H54 (cell line): ENCODE measurements at regions not wholly inside any gene's neighbourhood (a gene's known extent, or its start where the extent isn't known, plus 50 kb on each side); places are given as distances from the start of the nearest gene placed in this dataset.
"Not testable (repeated sequence)": the region's sequence is repeated elsewhere in the genome, so short reads cannot be mapped to it uniquely, and the experiment has no call there.

Experiments
- DNase-seq: peaks from one replicate; pipeline ENCODE4 v3.0.0; 2011; ENCODE audit warnings: low spot score, mixed read lengths; ENCODE audit not compliant: insufficient read length
- FAIRE-seq: peaks from 3 replicates; lab custom pipeline; 2011; peaks lifted over from hg19 to GRCh38; lab: Jason Lieb, UNC
- POLR2A ChIP-seq: IDR thresholded peaks from 2 replicates; pipeline ENCODE4 v1.6.1; 2011; ENCODE audit warnings: low read depth, mild to moderate bottlenecking, low read length

DNA sequence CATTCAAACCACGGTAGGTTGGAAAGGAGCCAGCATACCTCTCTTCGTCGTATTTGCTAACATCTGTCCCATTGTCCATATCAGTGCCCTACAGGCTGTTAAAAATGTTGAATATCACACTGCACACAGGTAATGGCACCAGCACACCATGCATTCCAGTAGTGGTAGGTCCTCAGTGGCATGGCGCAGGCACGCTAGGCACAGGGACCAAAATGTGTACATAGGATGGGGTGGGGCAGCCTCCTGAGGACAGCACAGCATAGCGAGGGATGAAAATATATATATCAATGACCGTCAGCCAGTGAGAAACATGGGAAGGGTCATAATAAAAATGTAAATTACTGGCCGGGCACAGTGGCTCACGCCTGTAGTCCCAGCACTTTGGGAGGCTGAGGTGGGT, 99.9 kb upstream of the CTBP2 start:
- TF ChIP-seq POLR2A: no peak
- DNase-seq (no peak), FAIRE-seq (no peak)

DNA sequence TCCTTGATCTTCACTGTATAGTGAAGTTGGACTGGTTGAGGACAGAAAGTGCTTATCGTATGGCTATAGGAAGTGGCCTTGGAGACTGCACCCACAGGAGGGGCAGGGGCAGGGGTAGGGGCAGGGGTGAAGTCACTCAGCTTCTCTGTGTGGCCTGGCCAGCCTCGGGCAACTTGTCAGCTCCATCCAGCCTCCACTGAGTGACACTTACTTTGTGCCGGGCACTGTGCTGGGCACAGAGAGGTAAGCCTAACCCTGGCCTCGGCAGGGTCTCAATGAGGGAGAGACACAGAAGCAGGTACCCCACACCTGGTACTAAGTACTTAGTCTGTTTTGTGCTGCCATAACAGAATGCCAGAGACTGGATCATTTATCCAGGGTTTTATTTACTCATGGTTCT, 99.3 kb upstream of the CTBP2 start:
- DNase-seq (no peak), FAIRE-seq (no peak)
- no peak for TF ChIP-seq POLR2A

DNA sequence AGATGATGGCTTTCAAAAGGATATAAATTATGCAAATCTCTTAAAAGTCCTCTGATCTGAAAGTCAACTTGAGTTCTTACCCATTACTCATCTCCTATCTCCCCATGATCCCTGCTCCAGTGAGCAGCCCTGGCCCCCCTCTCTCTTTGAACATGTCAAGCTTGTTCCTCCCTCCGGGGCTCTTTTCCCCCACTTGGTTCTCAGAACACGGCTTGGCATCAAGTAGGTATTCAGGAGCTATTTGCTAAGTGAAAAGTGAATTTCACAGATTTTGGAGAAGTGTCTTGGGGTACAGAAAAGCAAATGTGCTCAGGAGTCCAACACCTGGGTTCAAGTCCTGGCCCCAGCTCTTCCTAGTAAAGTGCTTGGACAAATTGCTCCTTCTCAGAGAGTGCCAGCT, 98.3 kb upstream of the CTBP2 start:
- FAIRE-seq (no peak), DNase-seq (no peak)
- no peak for TF ChIP-seq POLR2A

DNA sequence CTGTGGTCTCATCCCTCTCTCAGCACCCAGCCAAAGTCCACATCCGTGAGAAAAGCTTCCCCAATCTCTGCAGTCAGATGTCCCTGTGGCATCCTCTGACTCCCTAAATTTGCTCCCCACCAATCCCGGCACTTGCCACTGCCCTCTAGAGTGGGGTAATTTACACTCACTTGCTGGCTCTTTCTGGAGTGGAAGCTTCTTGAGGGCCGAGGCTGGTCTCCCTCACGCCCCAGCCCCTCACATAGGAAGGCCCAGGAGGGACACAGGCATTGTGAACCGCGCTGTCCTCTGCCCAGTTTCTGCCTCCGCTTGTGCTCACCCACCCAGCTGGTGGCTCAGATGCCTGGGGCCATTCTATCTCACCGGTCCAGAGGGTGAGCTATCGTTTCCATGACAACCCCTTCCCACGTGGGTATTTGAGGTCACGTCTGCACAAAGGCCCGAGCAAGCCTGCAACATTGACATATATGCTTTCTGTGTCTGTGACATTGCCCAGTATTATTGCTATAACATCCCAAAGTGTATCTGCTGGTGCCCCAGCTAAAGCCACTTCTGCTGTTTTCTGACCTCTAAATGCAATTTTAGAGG, 97.3 kb upstream of the CTBP2 start:
- DNase-seq (no peak), FAIRE-seq (no peak)
- no peak for TF ChIP-seq POLR2A

DNA sequence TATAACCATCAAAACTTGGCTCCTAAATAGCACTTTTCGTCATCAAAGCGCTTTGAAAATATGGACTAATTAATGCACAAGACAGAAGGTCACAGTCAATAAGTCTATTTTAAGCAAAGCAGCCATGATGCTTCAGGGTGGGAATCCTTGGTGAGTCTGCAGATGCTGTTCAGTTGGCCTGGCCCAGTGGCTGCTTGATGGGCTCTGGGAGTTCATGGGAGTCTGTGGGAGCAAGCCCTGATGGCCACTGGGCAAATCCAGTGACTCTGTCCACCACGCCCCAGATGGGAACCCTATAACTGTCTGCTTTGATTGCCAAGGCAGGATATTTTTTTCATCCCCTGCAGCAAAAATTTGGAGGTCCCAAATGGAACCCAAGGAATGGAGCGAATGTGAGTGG, 95.7 kb upstream of the CTBP2 start:
- TF ChIP-seq POLR2A: no peak
- no peak for FAIRE-seq
- DNase-seq: no peak

DNA sequence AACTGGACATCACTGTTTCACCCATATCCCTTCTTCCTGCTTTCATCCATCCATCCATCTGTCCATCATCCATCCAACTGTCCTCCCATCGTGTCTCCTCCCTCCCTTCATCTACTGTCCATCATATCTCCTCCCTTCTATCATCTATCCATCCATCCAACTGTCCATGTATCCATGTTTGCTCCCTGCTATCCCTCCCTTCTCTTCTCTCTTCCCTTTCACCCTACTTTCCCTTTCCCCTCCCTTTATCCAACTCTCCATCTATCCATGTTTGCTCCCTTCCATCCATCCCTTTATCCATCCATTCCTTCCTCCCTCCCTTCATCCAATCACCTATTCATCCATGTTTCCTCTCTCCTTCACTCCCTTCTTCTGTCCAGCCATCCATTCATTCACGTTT, 92.6 kb upstream of the CTBP2 start:
- TF ChIP-seq POLR2A: no peak
- DNase-seq (no peak), FAIRE-seq (no peak)

DNA sequence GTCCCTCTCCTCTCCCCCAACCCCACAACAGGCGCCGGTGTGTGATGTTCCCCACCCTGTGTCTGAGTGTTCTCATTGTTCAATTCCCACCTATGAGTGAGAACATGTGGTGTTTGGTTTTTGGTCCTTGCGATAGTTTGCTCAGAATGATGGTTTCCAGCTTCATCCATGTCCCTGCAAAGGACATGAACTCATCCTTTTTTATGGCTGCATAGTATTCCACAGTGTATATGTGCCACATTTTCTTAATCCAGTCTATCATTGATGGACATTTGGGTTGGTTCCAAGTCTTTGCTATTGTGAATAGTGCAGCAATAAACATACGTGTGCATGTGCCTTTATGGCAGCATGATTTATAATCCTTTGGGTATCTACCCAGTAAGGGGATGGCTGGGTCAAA, 90.5 kb upstream of the CTBP2 start:
- DNase-seq, FAIRE-seq: not testable (repeated sequence)

DNA sequence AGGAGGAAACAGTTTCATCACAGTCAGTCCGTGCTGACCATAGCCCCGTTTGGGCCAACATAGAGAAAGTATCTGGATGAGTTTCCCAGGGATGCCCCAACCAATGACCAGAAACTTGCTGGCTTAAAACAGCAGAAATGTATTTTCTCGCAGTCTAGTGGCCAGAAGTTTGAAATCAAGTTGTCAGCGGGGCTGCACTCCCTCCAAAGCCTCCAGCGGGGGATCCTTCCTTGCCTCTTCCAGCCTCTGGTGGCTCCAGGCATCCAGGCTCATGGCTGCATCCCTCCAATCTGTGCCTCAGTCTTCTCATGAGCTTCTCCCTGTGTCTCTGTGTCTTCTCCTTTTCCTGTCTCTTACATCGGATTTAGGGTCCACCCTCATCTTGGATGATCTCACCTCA, 89.6 kb upstream of the CTBP2 start:
- DNase-seq (no peak), FAIRE-seq (no peak)
- no peak for TF ChIP-seq POLR2A

DNA sequence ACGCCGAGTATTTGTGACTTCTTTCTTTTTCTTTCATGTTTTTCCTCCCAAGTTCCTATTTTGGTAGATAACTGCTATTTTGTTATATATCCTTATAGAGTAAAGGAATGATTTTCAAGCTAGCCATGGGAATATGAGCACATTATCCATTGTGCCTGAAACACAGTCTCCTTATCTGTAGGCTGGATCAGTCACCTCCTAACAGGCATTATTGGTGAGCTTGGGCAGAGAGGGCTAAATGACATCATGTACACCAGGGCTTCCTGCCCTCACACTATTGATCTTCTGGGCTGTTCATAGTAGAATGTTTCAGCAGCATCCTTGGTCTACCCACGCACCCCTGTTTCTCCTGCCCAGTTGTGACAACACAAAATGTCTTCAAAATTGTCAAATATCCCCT, 88.1 kb upstream of the CTBP2 start:
- no peak for DNase-seq
- no peak for TF ChIP-seq POLR2A
- FAIRE-seq: no peak

DNA sequence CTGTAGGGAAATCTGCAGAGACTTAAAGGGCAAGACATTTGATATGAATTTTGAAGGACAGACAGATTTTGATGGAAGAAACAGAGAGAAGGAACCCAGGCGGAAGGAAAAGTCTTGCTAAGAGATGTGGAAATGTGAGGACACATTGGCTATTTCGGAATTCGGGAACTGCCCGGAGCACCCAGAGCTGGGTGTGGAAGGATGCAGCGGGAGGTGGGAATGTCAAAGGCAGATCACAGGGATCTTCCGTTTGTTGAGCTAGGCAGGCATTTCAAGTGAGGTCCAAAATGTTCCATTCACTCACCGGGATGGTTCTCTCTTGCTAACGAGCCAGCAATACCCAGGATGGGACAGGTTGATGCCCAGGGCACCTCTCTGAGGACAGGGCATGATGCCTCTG, 87.2 kb upstream of the CTBP2 start:
- DNase-seq (no peak), FAIRE-seq (no peak)
- TF ChIP-seq POLR2A: no peak

DNA sequence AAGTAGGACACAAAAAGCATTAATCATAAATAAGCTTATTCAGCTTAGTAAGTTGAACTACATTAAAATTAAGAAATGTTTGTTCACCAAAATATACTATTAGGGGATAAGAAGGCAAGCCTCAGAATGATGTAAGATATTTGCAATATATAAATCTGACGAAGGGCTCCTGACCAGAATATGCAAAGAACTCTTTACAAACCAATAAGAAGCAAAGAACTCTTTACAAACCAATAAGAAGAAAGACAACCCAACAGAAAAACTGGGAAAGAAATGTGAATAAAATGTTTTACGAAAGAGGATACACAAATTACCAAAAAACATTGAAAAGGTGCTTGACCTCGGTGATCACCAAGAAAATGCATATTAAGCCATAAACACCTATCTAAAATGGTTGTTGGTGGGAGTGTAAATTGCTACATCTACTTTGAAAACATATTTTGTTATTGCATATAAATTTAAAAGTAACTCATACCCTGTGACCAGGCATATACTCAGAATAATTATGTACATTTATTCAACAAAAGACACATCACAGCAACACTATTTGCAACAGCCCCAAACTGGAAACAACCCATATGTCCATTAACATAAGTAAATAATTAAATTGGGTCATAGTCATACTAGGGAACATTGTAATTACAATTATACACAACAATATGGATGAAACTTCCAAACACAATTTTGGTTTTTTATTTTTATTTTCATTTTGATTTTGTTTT, 83.3 kb upstream of the CTBP2 start:
- no peak for DNase-seq
- TF ChIP-seq POLR2A: no peak
- no peak for FAIRE-seq

DNA sequence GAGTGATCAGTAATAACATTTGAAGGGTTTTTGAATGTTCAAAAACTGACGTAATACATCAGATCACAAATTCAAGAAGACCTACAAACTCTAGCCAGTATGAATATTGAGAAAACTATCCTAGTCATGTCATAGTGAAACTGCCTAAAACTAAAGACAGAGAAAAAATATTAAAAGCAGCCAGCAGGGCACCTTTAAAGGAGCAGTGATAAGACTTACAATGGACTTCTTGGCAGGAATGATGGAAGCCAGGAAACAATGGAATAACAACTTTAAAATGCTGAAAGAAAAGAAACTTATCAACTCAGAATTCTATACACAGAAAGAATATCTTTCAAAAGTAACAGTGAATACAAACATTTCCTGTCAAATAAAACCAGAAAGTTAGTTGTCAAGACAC, 78.3 kb upstream of the CTBP2 start:
- TF ChIP-seq POLR2A: no peak
- no peak for FAIRE-seq
- DNase-seq: no peak

DNA sequence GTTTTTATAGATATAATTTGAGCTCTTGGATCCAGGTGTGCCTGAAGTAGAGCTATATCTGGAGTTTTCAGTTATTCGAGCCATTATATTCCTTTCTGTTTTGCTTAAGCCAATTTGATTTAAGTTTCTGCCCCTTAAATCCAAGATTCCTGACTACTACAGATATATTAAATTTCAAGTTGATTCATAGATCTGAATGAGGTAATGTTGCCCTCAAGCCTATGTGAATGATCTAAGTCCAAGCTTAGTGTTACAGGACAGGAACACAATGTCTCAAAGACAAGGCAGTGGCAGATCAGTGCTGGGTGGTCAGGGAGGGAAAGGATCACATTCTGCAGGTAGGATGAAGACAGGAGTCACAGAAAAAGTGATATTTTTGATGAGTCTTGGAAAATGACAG, 75.7 kb upstream of the CTBP2 start:
- TF ChIP-seq POLR2A: no peak
- DNase-seq: no peak

DNA sequence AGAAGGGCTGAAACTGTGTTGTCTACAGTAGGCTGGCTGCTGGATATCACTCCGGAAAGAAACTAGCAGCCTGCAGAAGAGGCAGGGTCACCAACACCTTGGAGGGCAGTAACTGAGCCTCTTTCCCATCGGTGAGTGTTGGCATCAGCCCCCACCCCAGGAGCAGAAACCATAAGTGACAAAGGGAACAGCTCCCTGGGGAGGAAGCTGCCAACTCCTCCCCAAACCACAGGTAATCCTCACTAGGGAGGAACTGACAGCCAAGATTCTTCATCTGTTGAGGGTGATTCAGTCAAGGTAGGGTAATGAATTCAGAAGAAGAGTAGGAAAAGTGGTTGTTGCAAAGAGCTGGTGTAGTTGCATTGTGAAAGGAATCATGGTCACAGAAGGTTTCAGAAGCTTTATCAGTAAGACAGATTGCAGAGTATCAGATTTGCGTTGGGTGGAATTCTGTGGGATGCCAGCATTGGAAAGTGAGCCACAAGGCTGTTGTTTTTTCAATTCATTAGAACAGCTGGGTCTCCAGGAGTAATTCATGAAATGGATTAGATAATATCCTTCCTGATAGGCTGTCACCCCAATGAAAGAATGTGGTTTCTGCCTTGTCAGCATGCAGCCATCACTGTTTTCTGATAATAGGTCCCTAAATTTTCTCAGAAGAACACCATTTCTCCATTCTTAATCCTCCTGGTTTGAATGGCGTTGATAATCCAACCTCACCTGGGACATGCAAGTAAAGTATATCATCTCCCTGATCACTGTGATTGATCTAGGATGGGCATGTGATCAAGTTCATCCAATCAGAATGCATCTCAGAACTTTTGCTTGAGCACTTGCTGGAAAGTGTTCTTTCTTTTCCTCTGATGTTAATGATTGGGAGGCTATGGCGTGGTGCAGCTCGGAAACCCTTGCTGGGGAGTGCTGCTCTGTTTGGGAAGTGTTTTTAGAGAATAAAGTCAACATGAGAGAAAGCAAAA, 75.0 kb upstream of the CTBP2 start:
- FAIRE-seq: no peak
- TF ChIP-seq POLR2A: no peak
- DNase-seq: no peak

More for the DNA sequence above, 75.7 kb upstream of the CTBP2 start:
- no peak for FAIRE-seq

DNA sequence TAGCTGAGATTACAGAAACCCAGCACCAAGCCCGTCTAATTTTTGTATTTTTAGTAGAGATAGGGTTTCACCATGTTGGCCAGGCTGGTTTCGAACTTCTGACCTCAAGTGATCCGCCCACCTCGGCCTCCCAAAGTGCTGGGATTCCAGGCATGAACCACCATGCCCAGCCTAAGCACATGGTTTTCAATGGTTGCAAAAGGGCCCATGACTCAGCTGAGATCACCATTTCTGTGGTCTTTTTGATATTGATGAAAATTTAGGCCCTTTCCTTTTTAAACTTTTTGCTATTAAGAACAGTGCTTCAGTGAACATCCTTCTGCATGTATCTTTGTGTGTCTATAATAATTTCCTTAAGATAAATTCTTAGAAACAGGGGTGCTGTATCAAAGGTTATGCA, 74.2 kb upstream of the CTBP2 start:
- FAIRE-seq, DNase-seq: not testable (repeated sequence)
